PC-9 (cell line): ENCODE measurements at regions not wholly inside any gene's neighbourhood (a gene's known extent, or its start where the extent isn't known, plus 50 kb on each side); places are given as distances from the start of the nearest gene placed in this dataset.

Experiments
- BruUV-seq: library from RNA; stranded (reverse); fragments of 400-500 nt; replicated peaks from 2 replicates; lab custom pipeline; 2021; lab: Mats Ljungman, UMichigan
- CTCF ChIA-PET: fragments of 300-600 bp; sonication (Branson Sonifier 250); formaldehyde crosslinking; loops from one replicate; lab custom pipeline; 2022; ENCODE audit warnings: antibody characterized with exemption; lab: Charles Lee
- POLR2A ChIA-PET: fragments of 300-600 bp; sonication (Branson Sonifier 250); formaldehyde crosslinking; loops from one replicate; lab custom pipeline; 2022; ENCODE audit warnings: antibody characterized with exemption; ENCODE audit not compliant: unreplicated experiment; lab: Charles Lee
- DNase-seq, 2 experiments: peaks; one replicate each; pipeline versions ENCODE4 v3.0.0 to v3.0.0-alpha.2; 2015 to 2022; ENCODE audit warnings: mixed read lengths in 1 of 2
- H2AFZ ChIP-seq: fragments of 200-600 bp; sonication (generic); 2 replicates; pipeline ENCODE4 v1.8.1; 2017; ENCODE audit warnings: antibody characterized with exemption
- H3F3A ChIP-seq: fragments of 200-600 bp; sonication (generic); 2 replicates; pipeline ENCODE4 v1.8.1; 2017; ENCODE audit warnings: antibody characterized with exemption, mild to moderate bottlenecking, low read depth; ENCODE audit not compliant: insufficient read depth
- H3K27ac ChIP-seq: fragments of 200-600 bp; sonication (generic); 2 replicates; pipeline ENCODE4 v1.6.1; 2016; ENCODE audit warnings: mixed run types
- H3K27me3 ChIP-seq: fragments of 200-600 bp; sonication (generic); 2 replicates; pipeline ENCODE4 v1.6.1; 2016; ENCODE audit warnings: low read depth, mixed run types; ENCODE audit not compliant: insufficient read depth
- H3K36me3 ChIP-seq: fragments of 200-600 bp; sonication (generic); 2 replicates; pipeline ENCODE4 v1.6.1; 2016; ENCODE audit warnings: low read depth, mixed run types
- H3K4me1 ChIP-seq: fragments of 200-600 bp; sonication (generic); replicated peaks from 2 replicates; pipeline ENCODE4 v1.6.1; 2016; ENCODE audit warnings: mixed run types; ENCODE audit not compliant: insufficient read depth
- H3K4me2 ChIP-seq: fragments of 200-600 bp; sonication (generic); 2 replicates; pipeline ENCODE4 v1.6.1; 2017; ENCODE audit warnings: mixed run types
- H3K4me3 ChIP-seq: fragments of 200-600 bp; sonication (generic); 2 replicates; pipeline ENCODE4 v1.6.1; 2016; ENCODE audit warnings: mixed run types
- H3K79me2 ChIP-seq: fragments of 200-600 bp; sonication (generic); 2 replicates; pipeline ENCODE4 v1.6.1; 2017; ENCODE audit warnings: low read depth, mixed run types
- H3K9me2 ChIP-seq: fragments of 200-600 bp; sonication (generic); 2 replicates; pipeline ENCODE4 v1.8.1; 2017; ENCODE audit warnings: mild to moderate bottlenecking; ENCODE audit not compliant: insufficient read depth
- H3K9me3 ChIP-seq: fragments of 200-600 bp; sonication (generic); 2 replicates; pipeline ENCODE4 v1.8.1; 2016; ENCODE audit warnings: low read depth; ENCODE audit not compliant: insufficient read depth
- H4K20me1 ChIP-seq: fragments of 200-600 bp; sonication (generic); 2 replicates; pipeline ENCODE4 v1.8.1; 2017; ENCODE audit not compliant: insufficient read depth
- CTCF ChIP-seq: fragments of 200-600 bp; sonication (generic); conservative IDR thresholded peaks from 2 replicates; pipeline ENCODE4 v1.6.1; 2017; ENCODE audit warnings: mixed run types, antibody characterized with exemption, mild to moderate bottlenecking, moderate library complexity
- EZH2 ChIP-seq: fragments of 200-600 bp; sonication (generic); IDR thresholded peaks from 2 replicates; pipeline ENCODE4 v1.8.0; 2017; ENCODE audit warnings: antibody characterized with exemption, low read depth
- intact Hi-C: fragments of 100-400 bp; cut with micrococcal nuclease; formaldehyde crosslinking; loops from one replicate; pipeline ENCODE4 v1.10.0; 2022; ENCODE audit not compliant: unreplicated experiment

- TF ChIP-seq EZH2 (no peak), CTCF (no peak)
- H3K79me2 ChIP-seq = no peaks in the 10 kb centered on the region
- intact Hi-C loops = no loop called here
- no peaks in the 10 kb centered on the region for H4K20me1 ChIP-seq
- ChIA-PET POLR2A (no interaction called here), CTCF (interaction anchor here (0.7 kb wide), 1 partner anchor 58 kb away, joined by 5 read pairs; no protein-coding TSS in a partner anchor)
- no peak overlapping the region for H3K27ac ChIP-seq
- no peaks in the 10 kb centered on the region for H3K27me3 ChIP-seq
- no peaks in the 10 kb centered on the region for H3K4me1 ChIP-seq
- no peaks in the 10 kb centered on the region for H3K36me3 ChIP-seq
- no TSS peak for BruUV-seq
- no peak overlapping the region for H2AFZ ChIP-seq
- DNase-seq = no peak
- no peaks in the 10 kb centered on the region for H3F3A ChIP-seq
- H3K9me3 ChIP-seq = no peaks in the 10 kb centered on the region
- no peak overlapping the region for H3K4me2 ChIP-seq
- no peaks in the 10 kb centered on the region for H3K9me2 ChIP-seq
- no peak overlapping the region for H3K4me3 ChIP-seq
Observed at GRCh38 chr11:15909937-15910598, 446.3 kb downstream of the SOX6 start.

- H4K20me1 ChIP-seq = no peaks in the 10 kb centered on the region
Observed at GRCh38 chr11:15910761-15911160, 445.6 kb downstream of the SOX6 start.

GRCh38 chr11:15911377-15912044 lies 444.8 kb downstream of the SOX6 start:
- Histone ChIP-seq H3K36me3 (no peaks in the 10 kb centered on the region), H3K79me2 (no peaks in the 10 kb centered on the region), H3K9me2 (no peaks in the 10 kb centered on the region), H3K4me2 (no peak overlapping the region), H3K4me3 (no peak overlapping the region), H3K9me3 (no peaks in the 10 kb centered on the region), H3K27ac (no peak overlapping the region), H4K20me1 (no peaks in the 10 kb centered on the region), H2AFZ (no peak overlapping the region), H3F3A (no peaks in the 10 kb centered on the region), H3K4me1 (no peaks in the 10 kb centered on the region), H3K27me3 (no peaks in the 10 kb centered on the region)
- CTCF ChIA-PET = no interaction called here
- POLR2A ChIA-PET = no interaction called here
- DNase-seq = peak in 1 of 2 experiments; percentile 31
- intact Hi-C loops = no loop called here
- no TSS peak for BruUV-seq
- TF ChIP-seq EZH2 (no peak), CTCF (no peak)

More at GRCh38 chr11:15910761-15911160, 445.6 kb downstream of the SOX6 start:
- POLR2A ChIA-PET = no interaction called here
- Histone ChIP-seq H2AFZ (no peak overlapping the region), H3K4me1 (no peaks in the 10 kb centered on the region), H3K9me2 (no peaks in the 10 kb centered on the region), H3K27me3 (no peaks in the 10 kb centered on the region), H3K36me3 (no peaks in the 10 kb centered on the region), H3K27ac (no peak overlapping the region), H3K4me2 (no peak overlapping the region), H3F3A (no peaks in the 10 kb centered on the region), H3K79me2 (no peaks in the 10 kb centered on the region), H3K9me3 (no peaks in the 10 kb centered on the region), H3K4me3 (no peak overlapping the region)
- no peak for TF ChIP-seq EZH2
- no peak for TF ChIP-seq CTCF
- DNase-seq = no peak
- CTCF ChIA-PET = interaction anchor here (0.7 kb wide), 1 partner anchor 58 kb away, joined by 5 read pairs; no protein-coding TSS in a partner anchor
- intact Hi-C loops = no loop called here
- BruUV-seq = no TSS peak
